ENCODE measurements at regions not wholly inside any gene's neighbourhood (a gene's known extent, or its start where the extent isn't known, plus 50 kb on each side); places are given as distances from the start of the nearest gene placed in this dataset.

- peaks cover 0 to 5% (median 0%) of the 10 kb centered on the region in 3 donors for H3K9me3 ChIP-seq (ENCODE audit: control extremely low read depth in 1 of 3, control insufficient read depth in 2 of 3, insufficient read depth in 1 of 3, low read length in 2 of 3)
- WGBS (ENCODE audit: insufficient coverage): 80% methylated on average over 26 of the region's 30 CpGs
- no peaks in the 10 kb centered on the region for H3K79me2 ChIP-seq (ENCODE audit: control insufficient read depth, insufficient read depth, low read length)
- H3K4me3 ChIP-seq (ENCODE audit: control extremely low read depth in 1 of 5, extremely low read depth in 1 of 5, insufficient read depth in 1 of 5, low read depth in 2 of 5, low read length in 4 of 5): no peak overlapping the region
- no peak for ATAC-seq (ENCODE audit: low read depth)
- H3K4me2 ChIP-seq (replicated peaks; ENCODE audit: low read depth, low read length, poor library complexity, severe bottlenecking): no peak overlapping the region
- H2AFZ ChIP-seq (ENCODE audit: insufficient read depth, low read depth, low read length, poor library complexity, severe bottlenecking): no peak overlapping the region
- H3K4me1 ChIP-seq (ENCODE audit: control insufficient read depth in 2 of 2, insufficient read depth in 2 of 2, low read length in 2 of 2): no peaks in the 10 kb centered on the region
- H3K4me3 Mint-ChIP-seq: no peak overlapping the region
- no peak overlapping the region for H3K27ac ChIP-seq (ENCODE audit: low read length in 2 of 2)
- CTCF ChIA-PET: interaction anchor here (0.8 kb wide), 1 partner anchor 9 kb away, joined by 3 read pairs; no protein-coding TSS in a partner anchor
- no peaks in the 10 kb centered on the region for H3K36me3 ChIP-seq (replicated peaks in 1 of 2; ENCODE audit: control extremely low read depth in 1 of 2, control insufficient read depth in 1 of 2, extremely low read depth in 1 of 2, insufficient read depth in 2 of 2, low read length in 1 of 2)
- POLR2A ChIA-PET: no interaction called here
- intact Hi-C loops (cut with micrococcal nuclease): no loop called here
- H3K27me3 ChIP-seq (replicated peaks in 1 of 4; ENCODE audit: control extremely low read depth in 1 of 4, control insufficient read depth in 3 of 4, insufficient read depth in 4 of 4, low read length in 3 of 4): peaks cover 0 to 13% (median 0%) of the 10 kb centered on the region in 4 experiments
- H4K20me1 ChIP-seq (ENCODE audit: control insufficient read depth, insufficient read depth, low read length, poor library complexity, severe bottlenecking): no peaks in the 10 kb centered on the region
- peaks cover 2% of the 10 kb centered on the region for H3K9me3 Mint-ChIP-seq (ENCODE audit: insufficient read depth)
- no peak for TF ChIP-seq CTCF (IDR thresholded peaks at IDR 0.05)
- no peaks in the 10 kb centered on the region for H3K4me1 Mint-ChIP-seq
- no peak overlapping the region for H3K9ac ChIP-seq (ENCODE audit: low read length)
- DNase-seq: no peak
- H3K27me3 Mint-ChIP-seq: peaks cover 16% of the 10 kb centered on the region
- no peak overlapping the region for H3K27ac Mint-ChIP-seq
Observed at GRCh38 chr9:135409286-135410200, 70.0 kb upstream of the PPP1R26 start.

GRCh38 chr9:135410421-135410820 is 69.2 kb upstream of the PPP1R26 start:
- H2AFZ ChIP-seq (ENCODE audit: insufficient read depth, low read depth, low read length, poor library complexity, severe bottlenecking): no peak overlapping the region
- H3K4me1 Mint-ChIP-seq: no peaks in the 10 kb centered on the region
- H3K9me3 Mint-ChIP-seq (ENCODE audit: insufficient read depth): peaks cover 2% of the 10 kb centered on the region
- H3K27ac ChIP-seq (ENCODE audit: low read length in 2 of 2): no peak overlapping the region
- intact Hi-C loops (cut with micrococcal nuclease): no loop called here
- no peak for TF ChIP-seq EZH2 (IDR thresholded peaks at IDR 0.05; ENCODE audit: borderline replicate concordance, insufficient read depth, low read depth, low read length, poor library complexity, severe bottlenecking)
- TF ChIP-seq CTCF (IDR thresholded peaks at IDR 0.05): no peak
- CTCF ChIA-PET: interaction anchor here (0.8 to 5.1 kb wide), 2 partner anchors 8 to 962 kb away, joined by 3 to 34 read pairs; no protein-coding TSS in a partner anchor
- no peak overlapping the region for H3K27ac Mint-ChIP-seq
- WGBS (ENCODE audit: insufficient coverage): 87% methylated on average over 4 of the region's 7 CpGs
- H3K9me3 ChIP-seq (ENCODE audit: control extremely low read depth in 1 of 3, control insufficient read depth in 2 of 3, insufficient read depth in 1 of 3, low read length in 2 of 3): peaks cover 0 to 5% (median 0%) of the 10 kb centered on the region in 3 donors
- H4K20me1 ChIP-seq (ENCODE audit: control insufficient read depth, insufficient read depth, low read length, poor library complexity, severe bottlenecking): no peaks in the 10 kb centered on the region
- no peaks in the 10 kb centered on the region for H3K4me1 ChIP-seq (ENCODE audit: control insufficient read depth in 2 of 2, insufficient read depth in 2 of 2, low read length in 2 of 2)
- POLR2A ChIA-PET: no interaction called here
- H3K27me3 ChIP-seq (replicated peaks in 1 of 4; ENCODE audit: control extremely low read depth in 1 of 4, control insufficient read depth in 3 of 4, insufficient read depth in 4 of 4, low read length in 3 of 4): peaks cover 0 to 13% (median 0%) of the 10 kb centered on the region in 4 experiments
- no peak for DNase-seq
- no peak overlapping the region for H3K4me3 Mint-ChIP-seq
- no peaks in the 10 kb centered on the region for H3K36me3 ChIP-seq (replicated peaks in 1 of 2; ENCODE audit: control extremely low read depth in 1 of 2, control insufficient read depth in 1 of 2, extremely low read depth in 1 of 2, insufficient read depth in 2 of 2, low read length in 1 of 2)
- no peak for ATAC-seq (ENCODE audit: low read depth)
- H3K4me3 ChIP-seq (ENCODE audit: control extremely low read depth in 1 of 5, extremely low read depth in 1 of 5, insufficient read depth in 1 of 5, low read depth in 2 of 5, low read length in 4 of 5): no peak overlapping the region
- no peak overlapping the region for H3K9ac ChIP-seq (ENCODE audit: low read length)
- H3K79me2 ChIP-seq (ENCODE audit: control insufficient read depth, insufficient read depth, low read length): no peaks in the 10 kb centered on the region
- H3K27me3 Mint-ChIP-seq: peaks cover 16% of the 10 kb centered on the region
- no peak overlapping the region for H3K4me2 ChIP-seq (replicated peaks; ENCODE audit: low read depth, low read length, poor library complexity, severe bottlenecking)
